Mucosa of rectum (tissue), 2 donors: ENCODE measurements at regions not wholly inside any gene's neighbourhood (a gene's known extent, or its start where the extent isn't known, plus 50 kb on each side); places are given as distances from the start of the nearest gene placed in this dataset.

Source experiments
- H3K27ac ChIP-seq, 2 donors: one replicate each; pipeline ENCODE4 v1.7.0; 2013; ENCODE audit warnings: inconsistent platforms in 2 of 2, low read depth in 2 of 2, low read length in 2 of 2
- H3K27me3 ChIP-seq, 2 donors: one replicate each; pipeline ENCODE4 v1.7.0; 2013; ENCODE audit warnings: low read length in 2 of 2; ENCODE audit not compliant: control insufficient read depth in 2 of 2, insufficient read depth in 2 of 2
- H3K36me3 ChIP-seq, 2 donors: one replicate each; pipeline ENCODE4 v1.7.0; 2013; ENCODE audit warnings: low read length in 2 of 2; ENCODE audit not compliant: control insufficient read depth in 2 of 2, insufficient read depth in 2 of 2
- H3K4me1 ChIP-seq, 2 donors: one replicate each; pipeline ENCODE4 v1.7.0; 2013; ENCODE audit warnings: low read length in 2 of 2, mild to moderate bottlenecking in 1 of 2; ENCODE audit not compliant: control insufficient read depth in 2 of 2, insufficient read depth in 2 of 2
- H3K4me3 ChIP-seq, 2 donors: one replicate each; pipeline ENCODE4 v1.7.0; 2013; ENCODE audit warnings: low read length in 2 of 2
- H3K9ac ChIP-seq, 2 donors: one replicate each; pipeline ENCODE4 v1.7.0; 2013; ENCODE audit warnings: low read length in 2 of 2, low read depth in 1 of 2, mild to moderate bottlenecking in 1 of 2
- H3K9me3 ChIP-seq, 2 donors: one replicate each; pipeline ENCODE4 v1.7.0; 2013; ENCODE audit warnings: low read length in 2 of 2; ENCODE audit not compliant: control insufficient read depth in 2 of 2
- donor health status: healthy.
- donor health status: Normal muscosa, but diverticular disease.

DNA sequence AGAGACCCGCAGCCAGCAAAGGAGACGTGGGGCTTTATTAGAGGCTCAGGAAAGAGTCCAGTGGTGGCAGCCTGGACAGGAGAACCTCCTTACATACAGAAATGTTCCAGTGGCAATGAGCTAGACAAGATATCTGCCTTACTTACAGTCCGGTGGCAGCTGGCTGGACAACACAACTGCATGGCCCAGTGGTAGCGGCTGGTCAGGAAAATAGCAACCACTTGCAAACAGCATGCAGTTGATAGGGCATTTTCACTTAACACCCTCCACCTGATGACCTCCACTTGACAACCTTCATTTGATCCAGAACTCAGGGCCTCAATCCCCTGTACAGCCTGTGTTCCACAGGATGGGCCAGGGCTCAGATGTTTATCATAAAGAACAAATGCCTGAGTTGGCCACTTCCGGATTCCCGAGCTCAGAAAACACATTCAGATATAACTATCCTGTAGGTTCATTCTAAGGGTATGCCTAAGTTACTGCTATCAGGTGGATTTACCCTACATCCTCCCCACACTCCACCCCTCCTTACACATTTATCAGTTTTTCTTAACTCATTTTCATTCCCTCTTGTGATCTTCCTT is 63.3 kb upstream of the ITPRID2 start:
- Histone ChIP-seq H3K27ac (no peak overlapping the region), H3K27me3 (no peaks in the 10 kb centered on the region), H3K9me3 (no peaks in the 10 kb centered on the region), H3K9ac (no peak overlapping the region), H3K36me3 (no peaks in the 10 kb centered on the region), H3K4me3 (no peak overlapping the region), H3K4me1 (no peaks in the 10 kb centered on the region)

DNA sequence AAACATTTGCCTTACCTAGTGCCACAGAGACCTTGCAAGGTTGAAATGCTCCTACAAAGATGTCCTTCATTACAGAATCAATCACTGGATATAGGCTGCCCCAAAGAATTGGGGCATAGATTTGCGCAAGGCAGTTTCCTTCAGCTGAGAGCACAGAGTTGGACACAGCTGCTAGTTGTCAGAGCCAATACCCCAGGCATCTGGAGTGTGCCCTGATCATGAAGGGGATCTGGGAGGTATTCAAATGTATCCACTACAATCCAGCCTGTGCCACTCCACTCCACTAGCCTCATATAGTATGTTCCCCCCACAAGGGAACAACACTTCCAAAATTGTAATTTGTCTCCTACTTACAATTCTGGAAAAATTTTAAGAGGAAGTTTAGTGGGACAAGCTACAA is 62.3 kb upstream of the ITPRID2 start:
- no peaks in the 10 kb centered on the region for H3K27me3 ChIP-seq

DNA sequence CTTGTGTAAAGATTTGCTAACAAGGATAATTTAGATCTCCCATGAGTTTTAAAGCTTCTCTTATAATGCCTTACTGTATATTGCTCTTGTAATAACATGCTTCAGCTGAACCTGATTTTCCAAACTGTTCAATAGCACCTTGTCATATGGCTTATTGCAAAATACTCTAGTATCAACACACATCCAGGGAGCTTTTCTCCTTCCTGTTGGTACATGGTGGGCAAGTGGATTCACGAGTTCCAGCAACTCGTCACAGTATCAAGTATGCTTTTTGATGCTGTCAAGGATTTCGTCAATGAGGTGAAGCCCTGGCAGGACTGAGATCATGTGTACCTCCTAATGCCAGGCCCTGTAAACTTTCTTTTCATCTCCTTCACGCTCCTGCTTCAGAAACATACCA is 59.5 kb upstream of the ITPRID2 start:
- Histone ChIP-seq H3K4me1 (no peaks in the 10 kb centered on the region), H3K27me3 (no peaks in the 10 kb centered on the region), H3K4me3 (no peak overlapping the region), H3K9ac (no peak overlapping the region), H3K27ac (no peak overlapping the region), H3K36me3 (no peaks in the 10 kb centered on the region), H3K9me3 (no peaks in the 10 kb centered on the region)

More for the DNA sequence above, 62.3 kb upstream of the ITPRID2 start:
- no peak overlapping the region for H3K27ac ChIP-seq
- H3K4me1 ChIP-seq, result no peaks in the 10 kb centered on the region
- H3K36me3 ChIP-seq, result no peaks in the 10 kb centered on the region
- H3K9me3 ChIP-seq, result no peaks in the 10 kb centered on the region
- H3K4me3 ChIP-seq, result no peak overlapping the region
- H3K9ac ChIP-seq, result no peak overlapping the region

DNA sequence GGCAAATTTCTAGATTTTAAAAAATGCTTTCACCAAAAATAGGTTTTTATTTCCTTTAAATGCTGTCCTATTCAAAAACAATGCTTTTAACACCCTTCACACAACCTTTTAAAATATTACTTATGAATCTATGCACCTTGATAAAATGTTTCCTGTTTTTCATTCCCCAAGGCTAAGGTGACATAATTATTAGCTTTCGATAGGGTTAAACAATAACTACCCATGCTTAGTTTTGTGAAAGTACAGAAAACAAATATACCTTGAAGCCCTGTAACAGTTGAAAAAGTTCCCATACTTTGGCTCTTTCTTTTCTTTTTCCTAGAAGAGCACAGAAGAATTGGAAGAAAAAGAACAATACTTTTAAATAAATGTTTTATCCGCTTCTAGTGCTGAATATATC is 54.9 kb upstream of the ITPRID2 start:
- Histone ChIP-seq H3K9ac (no peak overlapping the region), H3K4me1 (no peaks in the 10 kb centered on the region), H3K4me3 (no peak overlapping the region), H3K9me3 (no peaks in the 10 kb centered on the region), H3K27ac (no peak overlapping the region), H3K36me3 (no peaks in the 10 kb centered on the region), H3K27me3 (no peaks in the 10 kb centered on the region)

DNA sequence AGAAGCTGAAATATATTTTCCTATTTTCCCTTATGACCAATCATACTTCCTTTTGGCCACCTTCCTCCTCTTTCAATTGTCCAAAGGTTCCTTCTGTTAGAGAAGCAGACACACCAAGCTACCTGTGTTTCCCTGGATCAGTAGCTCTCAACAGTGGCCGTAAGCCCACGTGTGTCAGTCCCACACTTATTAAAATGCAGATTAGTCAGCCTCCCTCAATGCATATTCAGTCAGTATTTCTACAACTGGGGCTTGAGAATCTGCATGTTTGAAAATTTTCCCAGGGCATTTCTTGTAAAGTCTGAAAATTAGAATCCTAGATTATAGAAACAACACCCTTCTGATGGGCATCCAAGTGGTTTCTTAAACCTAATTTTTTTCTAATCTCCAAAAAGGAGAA is 54.0 kb upstream of the ITPRID2 start:
- no peak overlapping the region for H3K27ac ChIP-seq
- no peaks in the 10 kb centered on the region for H3K9me3 ChIP-seq
- H3K9ac ChIP-seq, result no peak overlapping the region
- no peak overlapping the region for H3K4me3 ChIP-seq
- H3K36me3 ChIP-seq, result no peaks in the 10 kb centered on the region
- H3K27me3 ChIP-seq, result no peaks in the 10 kb centered on the region
- H3K4me1 ChIP-seq, result no peaks in the 10 kb centered on the region

DNA sequence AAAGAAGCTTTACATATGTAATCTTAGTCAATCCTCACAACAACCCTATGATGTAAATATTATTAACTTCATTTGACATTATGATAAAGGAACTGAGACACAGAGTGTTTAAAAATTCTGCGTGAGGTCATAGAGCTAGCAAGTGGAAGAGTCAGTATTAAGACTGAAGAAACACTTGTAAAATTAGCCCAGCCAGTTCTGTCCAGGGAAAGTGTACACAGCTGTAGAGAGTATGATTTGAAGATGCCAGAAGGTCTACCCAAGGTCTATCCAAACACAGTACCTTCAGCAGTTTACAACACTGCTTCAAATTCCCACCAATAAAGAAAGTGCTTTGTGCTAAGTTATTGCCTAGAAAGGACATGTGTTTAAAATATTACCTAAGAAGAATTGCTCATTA is 51.7 kb upstream of the ITPRID2 start:
- H3K27me3 ChIP-seq, result no peaks in the 10 kb centered on the region
- no peak overlapping the region for H3K4me3 ChIP-seq
- H3K9me3 ChIP-seq, result no peaks in the 10 kb centered on the region
- H3K4me1 ChIP-seq, result no peaks in the 10 kb centered on the region
- no peak overlapping the region for H3K27ac ChIP-seq
- H3K9ac ChIP-seq, result no peak overlapping the region
- no peaks in the 10 kb centered on the region for H3K36me3 ChIP-seq

DNA sequence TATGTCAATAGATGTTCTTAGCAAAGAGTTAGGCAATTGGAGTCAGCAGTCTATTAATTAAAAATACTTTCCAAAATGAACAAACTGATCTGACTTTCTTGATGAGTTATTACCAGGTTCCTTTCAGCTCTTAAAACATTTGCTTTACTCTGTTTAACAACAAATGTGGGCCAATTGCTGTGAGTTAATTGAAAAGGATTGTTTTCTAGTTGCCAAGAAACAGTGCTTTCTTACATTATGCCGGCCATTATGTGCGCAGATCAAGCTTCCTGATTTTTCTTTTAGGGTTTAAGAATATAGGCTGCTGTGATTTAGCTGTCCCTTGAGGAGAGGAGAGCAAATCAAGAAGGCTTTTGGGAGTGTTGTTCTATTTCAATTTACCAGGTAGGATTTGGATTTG is 50.5 kb upstream of the ITPRID2 start:
- Histone ChIP-seq H3K9ac (no peak overlapping the region), H3K4me1 (no peaks in the 10 kb centered on the region), H3K27ac (no peak overlapping the region), H3K36me3 (no peaks in the 10 kb centered on the region), H3K4me3 (no peak overlapping the region), H3K27me3 (no peaks in the 10 kb centered on the region), H3K9me3 (no peaks in the 10 kb centered on the region)
